Lung (tissue), 11 donors: ENCODE measurements at regions not wholly inside any gene's neighbourhood (a gene's known extent, or its start where the extent isn't known, plus 50 kb on each side); places are given as distances from the start of the nearest gene placed in this dataset.

Experiments
- ATAC-seq: fragments of 200-7000 bp; cut with Tn5 transposase; one replicate; pipeline ENCODE4 v1.9.1; 2020; ENCODE audit warnings: moderate number of reproducible peaks; ENCODE audit not compliant: insufficient read depth, low FRiP score
- DNase-seq, 3 donors: peaks; one replicate each; pipeline ENCODE4 v3.0.0-alpha.2; 2013 to 2017
- H3K27ac ChIP-seq, 2 donors: one replicate each; pipeline ENCODE4 v1.5.1; 2013; ENCODE audit warnings: mild to moderate bottlenecking in 2 of 2, moderate library complexity in 2 of 2, control low read depth in 1 of 2, inconsistent platforms in 1 of 2, low read depth in 1 of 2, low read length in 1 of 2
- H3K27me3 ChIP-seq, 3 donors: one replicate each; pipeline ENCODE4 v1.5.1; 2013; ENCODE audit warnings: low read length in 2 of 3; ENCODE audit not compliant: control insufficient read depth in 3 of 3, insufficient read depth in 3 of 3
- H3K36me3 ChIP-seq, 4 donors: one replicate each; pipeline ENCODE4 v1.5.1; 2013; ENCODE audit warnings: low read length in 4 of 4, mild to moderate bottlenecking in 1 of 4, moderate library complexity in 1 of 4; ENCODE audit not compliant: control insufficient read depth in 4 of 4, insufficient read depth in 4 of 4
- H3K4me1 ChIP-seq, 5 donors: one replicate each; pipeline ENCODE4 v1.5.1; 2013; ENCODE audit warnings: low read length in 5 of 5, mild to moderate bottlenecking in 2 of 5, moderate library complexity in 1 of 5; ENCODE audit not compliant: control insufficient read depth in 5 of 5, insufficient read depth in 5 of 5
- H3K4me3 ChIP-seq: one replicate; pipeline ENCODE4 v1.5.1; 2013; ENCODE audit warnings: mild to moderate bottlenecking, control low read depth, moderate library complexity
- H3K9ac ChIP-seq, 2 donors: one replicate each; pipeline ENCODE4 v1.5.1; 2013; ENCODE audit warnings: low read length in 2 of 2, control low read depth in 1 of 2; ENCODE audit not compliant: insufficient read depth in 1 of 2
- H3K9me3 ChIP-seq, 4 donors: one replicate each; pipeline ENCODE4 v1.5.1; 2013; ENCODE audit warnings: low read length in 3 of 4, mild to moderate bottlenecking in 1 of 4, moderate library complexity in 1 of 4; ENCODE audit not compliant: control insufficient read depth in 4 of 4, insufficient read depth in 3 of 4
- WGBS, 2 donors: extraction: QIAGEN DNeasy Blood & Tissue Kit; methylation state at CpG; one replicate each; pipeline ENCODE4 v1.1.7; 2013; 5-methylcytosine and 5-hydroxymethylcytosine counted together
- TF ChIP-seq, protein P1 (sequence below): IDR thresholded peaks from 2 replicates; pipeline ENCODE4 v1.5.1; 2012; ENCODE audit warnings: mild to moderate bottlenecking; ENCODE audit errors: control extremely low read depth, extremely low read depth
- donor health status: control.
- donor health status: control.
- donor health status: Bipolar disorder and iron deficiency.
- donor health status: healthy.
- donor health status: DM: yes; HTN: yes; CAD: no.

DNA sequence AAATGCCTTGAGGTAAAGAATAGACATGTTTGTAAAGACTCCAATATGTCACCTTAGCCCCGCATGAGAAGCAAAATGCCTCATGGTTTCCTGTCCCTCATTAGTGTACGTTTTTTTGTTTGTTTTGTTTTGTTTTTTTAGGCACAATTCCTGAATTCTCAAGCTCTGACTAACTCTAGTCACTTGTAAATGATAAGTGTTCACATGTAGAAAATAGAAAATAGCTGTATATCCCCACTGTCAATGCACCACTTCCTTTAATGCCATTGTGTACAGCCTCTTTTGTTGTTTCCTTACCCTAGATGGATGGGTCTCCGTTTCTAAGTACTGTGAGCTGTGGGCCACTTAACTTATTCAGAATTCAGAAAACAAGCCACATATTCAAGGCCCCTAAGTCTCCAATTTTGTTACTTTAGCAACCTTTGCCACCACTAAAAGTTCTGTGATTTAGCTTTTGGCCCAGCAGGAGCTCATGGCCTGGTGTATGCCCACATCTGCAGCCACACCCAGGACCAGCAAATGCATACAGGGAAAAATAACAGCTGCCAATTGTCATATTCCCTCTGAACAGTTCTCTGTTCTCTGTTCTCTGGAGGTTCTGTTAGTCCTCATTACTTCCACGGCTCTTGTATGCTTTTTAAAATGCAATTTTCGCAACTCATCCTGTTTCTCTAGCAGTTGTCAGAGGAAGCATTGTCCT is 655.5 kb downstream of the GBE1 start:
- H3K27ac ChIP-seq: no peak overlapping the region
- 53 to 56% methylated on average over 5 of the region's 5 CpGs for WGBS, 2 donors
- peaks cover 0 to 2% (median 0%) of the 10 kb centered on the region in 4 donors for H3K9me3 ChIP-seq
- TF ChIP-seq, protein P1, sequence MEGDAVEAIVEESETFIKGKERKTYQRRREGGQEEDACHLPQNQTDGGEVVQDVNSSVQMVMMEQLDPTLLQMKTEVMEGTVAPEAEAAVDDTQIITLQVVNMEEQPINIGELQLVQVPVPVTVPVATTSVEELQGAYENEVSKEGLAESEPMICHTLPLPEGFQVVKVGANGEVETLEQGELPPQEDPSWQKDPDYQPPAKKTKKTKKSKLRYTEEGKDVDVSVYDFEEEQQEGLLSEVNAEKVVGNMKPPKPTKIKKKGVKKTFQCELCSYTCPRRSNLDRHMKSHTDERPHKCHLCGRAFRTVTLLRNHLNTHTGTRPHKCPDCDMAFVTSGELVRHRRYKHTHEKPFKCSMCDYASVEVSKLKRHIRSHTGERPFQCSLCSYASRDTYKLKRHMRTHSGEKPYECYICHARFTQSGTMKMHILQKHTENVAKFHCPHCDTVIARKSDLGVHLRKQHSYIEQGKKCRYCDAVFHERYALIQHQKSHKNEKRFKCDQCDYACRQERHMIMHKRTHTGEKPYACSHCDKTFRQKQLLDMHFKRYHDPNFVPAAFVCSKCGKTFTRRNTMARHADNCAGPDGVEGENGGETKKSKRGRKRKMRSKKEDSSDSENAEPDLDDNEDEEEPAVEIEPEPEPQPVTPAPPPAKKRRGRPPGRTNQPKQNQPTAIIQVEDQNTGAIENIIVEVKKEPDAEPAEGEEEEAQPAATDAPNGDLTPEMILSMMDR: no peak
- H3K9ac ChIP-seq: no peak overlapping the region
- ATAC-seq: no peak
- H3K27me3 ChIP-seq: no peaks in the 10 kb centered on the region
- no peak overlapping the region for H3K4me3 ChIP-seq
- no peaks in the 10 kb centered on the region for H3K36me3 ChIP-seq
- no peaks in the 10 kb centered on the region for H3K4me1 ChIP-seq
- no peak for DNase-seq

DNA sequence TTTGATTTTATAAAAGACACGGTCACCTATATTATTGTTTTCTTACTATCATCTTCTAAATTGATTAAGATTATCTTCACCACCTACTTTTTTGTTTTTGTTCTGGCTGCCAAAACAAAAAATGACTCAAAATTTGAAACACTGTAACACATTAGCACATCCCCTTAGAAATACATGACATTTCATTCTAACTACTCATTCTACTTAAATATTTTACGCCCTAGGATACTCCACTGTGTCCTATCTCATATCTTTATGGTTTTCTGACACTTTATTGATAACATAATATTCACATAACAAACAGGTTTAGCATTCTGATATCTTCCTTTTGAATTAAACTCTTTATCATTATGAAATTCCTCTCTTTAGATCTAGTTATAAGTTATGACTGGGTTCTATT is 656.2 kb downstream of the GBE1 start:
- 67 to 75% methylated on average over 2 of the region's 2 CpGs for WGBS, 2 donors
- peaks cover 0 to 2% (median 0%) of the 10 kb centered on the region in 4 donors for H3K9me3 ChIP-seq
- no peaks in the 10 kb centered on the region for H3K27me3 ChIP-seq
- H3K36me3 ChIP-seq: no peaks in the 10 kb centered on the region
- ATAC-seq (no peak), DNase-seq (no peak)
- H3K9ac ChIP-seq: no peak overlapping the region
- no peak overlapping the region for H3K4me3 ChIP-seq
- H3K27ac ChIP-seq: no peak overlapping the region
- H3K4me1 ChIP-seq: no peaks in the 10 kb centered on the region
- TF ChIP-seq, protein P1: no peak

DNA sequence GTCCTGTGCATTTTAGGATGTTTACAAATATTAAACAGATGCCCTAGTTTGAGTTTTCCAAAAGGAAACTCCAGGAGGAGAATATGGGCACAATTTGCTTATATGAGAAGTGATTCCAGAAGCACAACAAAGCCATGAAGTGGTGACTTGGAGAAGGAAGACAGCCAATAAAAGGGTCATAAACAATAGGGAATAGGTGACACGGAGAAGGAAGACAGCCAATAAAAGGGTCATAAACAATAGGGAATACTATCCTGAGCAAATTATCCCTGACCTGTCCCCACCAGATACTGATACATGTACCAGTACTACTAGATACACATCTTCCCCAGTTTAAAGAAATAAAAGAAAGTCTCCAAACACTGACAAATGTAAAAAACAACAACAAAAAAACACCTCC is 663.6 kb downstream of the GBE1 start:
- Histone ChIP-seq H3K27ac (no peak overlapping the region), H3K9ac (no peak overlapping the region), H3K9me3 (peaks cover 0 to 2% (median 0%) of the 10 kb centered on the region in 4 donors), H3K27me3 (no peaks in the 10 kb centered on the region), H3K4me3 (no peak overlapping the region), H3K4me1 (no peaks in the 10 kb centered on the region), H3K36me3 (no peaks in the 10 kb centered on the region)
- DNase-seq (no peak), ATAC-seq (no peak)
- TF ChIP-seq, protein P1: no peak
- 75 to 77% methylated on average over 1 of the region's 1 CpG for WGBS, 2 donors

DNA sequence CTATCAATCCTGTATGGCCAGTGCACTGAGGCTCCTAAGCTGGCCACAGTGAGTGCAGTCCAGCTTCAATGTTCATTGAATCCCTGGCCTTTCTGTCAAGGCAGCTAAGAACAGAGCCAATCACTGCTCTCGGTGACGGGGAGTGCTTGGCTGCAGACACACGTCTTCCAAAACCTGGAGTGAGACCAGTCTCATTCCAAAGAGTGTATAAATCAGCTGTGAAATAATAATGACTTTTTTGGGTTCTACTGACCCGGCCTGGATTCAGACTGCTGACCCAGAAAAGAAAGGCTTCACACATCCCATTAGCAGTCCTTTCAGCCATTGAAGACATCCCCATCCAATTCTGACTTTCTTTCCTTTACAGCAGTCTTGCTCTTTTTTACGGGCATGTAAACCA is 665.5 kb downstream of the GBE1 start:
- 75 to 88% methylated on average over 5 of the region's 5 CpGs for WGBS, 2 donors
- no peaks in the 10 kb centered on the region for H3K36me3 ChIP-seq
- ATAC-seq: no peak
- no peaks in the 10 kb centered on the region for H3K9me3 ChIP-seq
- H3K4me1 ChIP-seq: no peaks in the 10 kb centered on the region
- TF ChIP-seq, protein P1: no peak
- H3K27ac ChIP-seq: no peak overlapping the region
- DNase-seq: no peak
- H3K27me3 ChIP-seq: no peaks in the 10 kb centered on the region
- H3K9ac ChIP-seq: no peak overlapping the region
- no peak overlapping the region for H3K4me3 ChIP-seq
